Small intestine (tissue), 7 donors: ENCODE measurements at regions not wholly inside any gene's neighbourhood (a gene's known extent, or its start where the extent isn't known, plus 50 kb on each side); places are given as distances from the start of the nearest gene placed in this dataset.

Experiments used
- DNase-seq, 2 donors: peaks; one replicate each; pipeline versions ENCODE4 v3.0.0 to v3.0.0-alpha.2; 2013
- FAIRE-seq: peaks from 2 replicates; lab custom pipeline; 2012; peaks lifted over from hg19 to GRCh38; lab: Jason Lieb, UNC
- H3K27ac ChIP-seq, 3 donors: one replicate each; pipeline ENCODE4 v1.5.1; 2013; ENCODE audit warnings: low read length in 2 of 3, mild to moderate bottlenecking in 2 of 3, control low read depth in 1 of 3, inconsistent platforms in 1 of 3, low read depth in 1 of 3, moderate library complexity in 1 of 3
- H3K27me3 ChIP-seq, 3 donors: one replicate each; pipeline ENCODE4 v1.6.1; 2013; ENCODE audit warnings: low read length in 3 of 3, inconsistent platforms in 1 of 3; ENCODE audit not compliant: control insufficient read depth in 3 of 3, insufficient read depth in 3 of 3
- H3K36me3 ChIP-seq, 3 donors: one replicate each; pipeline ENCODE4 v1.6.1; 2013; ENCODE audit warnings: low read length in 3 of 3, inconsistent platforms in 1 of 3, low read depth in 1 of 3, mild to moderate bottlenecking in 1 of 3, moderate library complexity in 1 of 3; ENCODE audit not compliant: control insufficient read depth in 3 of 3, insufficient read depth in 2 of 3
- H3K4me1 ChIP-seq, 3 donors: one replicate each; pipeline ENCODE4 v1.6.1; 2013; ENCODE audit warnings: low read length in 2 of 3, inconsistent platforms in 1 of 3, low read depth in 1 of 3, mild to moderate bottlenecking in 1 of 3, moderate library complexity in 1 of 3; ENCODE audit not compliant: control insufficient read depth in 3 of 3, insufficient read depth in 2 of 3
- H3K4me3 ChIP-seq, 3 donors: one replicate each; pipeline ENCODE4 v1.5.1; 2013; ENCODE audit warnings: low read length in 3 of 3, control low read depth in 1 of 3, inconsistent platforms in 1 of 3, low read depth in 1 of 3, mild to moderate bottlenecking in 1 of 3, moderate library complexity in 1 of 3
- H3K9me3 ChIP-seq, 2 donors: one replicate each; pipeline ENCODE4 v1.6.1; 2013; ENCODE audit warnings: low read depth in 1 of 2, low read length in 1 of 2; ENCODE audit not compliant: control insufficient read depth in 2 of 2, insufficient read depth in 1 of 2
- WGBS, 3 donors: extraction: QIAGEN DNeasy Blood & Tissue Kit; methylation state at CpG; one replicate each; pipeline ENCODE4 v1.1.7; 2013; 5-methylcytosine and 5-hydroxymethylcytosine counted together
- donor health status: healthy with polysubstance abuse.
- donor health status: control.
- donor health status: control.
- donor health status: Bipolar disorder and iron deficiency.
- donor health status: healthy.

DNA sequence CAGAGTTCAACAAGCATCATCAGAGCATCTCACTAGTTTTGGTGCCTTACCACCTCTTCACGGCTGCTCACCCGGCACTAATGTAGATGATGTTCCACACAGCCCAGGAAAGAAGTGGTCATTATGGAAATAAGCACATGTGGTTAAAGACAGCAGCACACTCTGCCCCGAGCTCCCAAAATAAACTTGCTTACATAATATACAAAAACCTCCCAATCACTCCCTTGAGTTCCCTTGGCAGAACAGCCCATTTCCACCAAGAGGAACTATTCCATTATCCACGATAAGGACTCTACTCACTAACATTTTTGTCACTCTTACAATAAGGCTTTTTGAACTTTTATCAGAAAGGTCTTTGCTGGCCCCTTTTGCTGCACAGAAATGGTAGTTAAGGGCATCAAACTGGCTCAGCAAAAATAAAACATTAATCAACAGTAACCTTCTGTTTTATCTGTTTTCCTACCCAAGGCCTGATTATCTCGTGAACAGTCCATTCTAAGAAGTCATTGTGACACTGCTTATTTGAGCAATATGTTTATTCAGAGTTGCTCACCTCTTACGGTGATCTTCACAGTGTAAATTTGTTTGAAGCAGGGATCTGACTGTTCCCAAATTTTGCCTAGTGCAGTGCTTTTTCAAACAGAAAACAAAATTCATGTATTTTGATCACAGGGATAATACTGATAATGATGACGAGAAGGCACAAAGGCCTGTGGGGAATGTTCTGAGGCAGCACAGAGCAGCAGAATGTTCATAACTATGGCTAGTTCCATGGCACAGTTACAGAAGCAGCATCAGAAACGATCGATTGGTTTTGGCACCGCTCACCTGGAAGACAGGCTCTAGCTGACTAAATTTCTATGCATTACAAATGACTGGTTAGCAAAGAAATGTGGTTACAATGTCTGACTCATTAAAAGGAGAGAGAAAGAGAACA is 399.8 kb upstream of the PIK3R1 start:
- 72 to 80% (median 73%) methylated on average over 10 of the region's 10 CpGs for WGBS, 3 donors
- FAIRE-seq (no peak), DNase-seq (peak in 1 of 2 donors; percentile 46)
- Histone ChIP-seq H3K4me3 (no peak overlapping the region), H3K36me3 (no peaks in the 10 kb centered on the region), H3K4me1 (peaks cover 0 to 9% (median 4%) of the 10 kb centered on the region in 3 donors), H3K27me3 (no peaks in the 10 kb centered on the region), H3K9me3 (no peaks in the 10 kb centered on the region), H3K27ac (peak overlapping the region in 1 of 3 donors; percentile 19)

DNA sequence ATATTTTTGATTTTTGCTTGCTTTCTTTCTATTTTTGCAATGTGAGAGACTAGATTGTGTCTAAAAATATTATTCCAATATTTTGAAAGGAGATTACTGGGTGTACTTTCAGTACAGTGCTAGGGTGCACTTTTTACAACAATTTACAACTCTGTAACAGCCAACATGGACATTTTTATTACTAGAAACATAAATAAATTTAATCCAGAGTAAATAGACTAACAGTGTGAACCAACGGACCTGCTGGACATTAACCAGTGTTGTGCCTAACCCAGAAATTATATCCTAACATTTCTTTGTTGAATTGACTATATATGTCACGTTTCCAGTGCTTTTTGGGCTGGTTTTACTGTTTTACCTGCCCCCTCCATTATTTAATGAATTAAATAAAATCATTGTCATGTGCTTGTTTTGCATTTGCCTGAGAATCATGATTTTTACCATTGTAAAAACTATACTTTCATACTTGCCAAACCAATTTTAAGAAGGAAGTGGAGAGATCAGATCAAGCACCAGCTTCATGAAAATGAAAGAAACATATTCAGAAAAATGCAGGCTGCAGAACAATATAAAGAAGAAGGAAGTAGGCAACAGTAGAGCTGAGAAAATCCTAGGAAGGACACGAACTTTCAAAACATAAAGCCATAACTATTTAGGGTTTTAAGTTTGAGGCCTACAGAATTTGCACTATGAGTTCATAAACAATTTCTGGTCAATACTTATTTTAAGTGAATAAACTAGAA is 400.8 kb upstream of the PIK3R1 start:
- no peak overlapping the region for H3K27ac ChIP-seq
- H3K4me1 ChIP-seq: peaks cover 0 to 9% (median 4%) of the 10 kb centered on the region in 3 donors
- 21 to 36% (median 35%) methylated on average over 3 of the region's 3 CpGs for WGBS, 3 donors
- no peaks in the 10 kb centered on the region for H3K27me3 ChIP-seq
- DNase-seq (no peak), FAIRE-seq (no peak)
- H3K4me3 ChIP-seq: no peak overlapping the region
- H3K36me3 ChIP-seq: no peaks in the 10 kb centered on the region
- no peaks in the 10 kb centered on the region for H3K9me3 ChIP-seq

DNA sequence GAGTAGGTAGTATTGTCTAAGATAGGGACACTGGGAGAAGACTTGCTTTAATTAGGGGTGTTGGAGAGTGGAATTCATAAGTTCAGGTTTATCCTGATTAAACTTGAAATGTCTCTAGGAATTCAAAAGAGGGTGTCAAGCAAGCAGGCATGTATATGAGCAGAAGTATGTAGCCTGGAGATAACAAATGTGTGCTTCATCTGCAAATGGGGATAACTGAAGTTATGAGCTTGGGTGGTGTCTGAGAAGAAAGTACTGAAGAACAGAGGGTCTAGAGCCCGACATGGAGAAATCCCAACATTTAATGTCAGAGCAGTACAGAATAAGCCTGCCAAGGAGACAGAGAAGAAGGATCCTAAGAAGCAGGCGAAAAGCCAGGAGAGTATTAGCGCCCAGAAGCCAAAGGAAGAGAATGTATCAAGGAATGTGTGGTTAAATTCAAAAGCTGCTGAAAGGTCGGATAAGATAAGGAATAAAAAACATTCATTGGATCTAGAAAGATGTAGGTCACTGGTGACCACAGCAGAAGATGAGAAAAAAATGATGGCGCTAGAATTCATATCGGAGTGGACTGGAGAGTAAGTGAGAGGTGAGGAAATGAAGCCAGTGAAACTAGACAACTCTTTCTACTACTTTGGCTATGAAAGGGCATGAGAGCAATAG is 401.5 kb upstream of the PIK3R1 start:
- H3K4me3 ChIP-seq: no peak overlapping the region

DNA sequence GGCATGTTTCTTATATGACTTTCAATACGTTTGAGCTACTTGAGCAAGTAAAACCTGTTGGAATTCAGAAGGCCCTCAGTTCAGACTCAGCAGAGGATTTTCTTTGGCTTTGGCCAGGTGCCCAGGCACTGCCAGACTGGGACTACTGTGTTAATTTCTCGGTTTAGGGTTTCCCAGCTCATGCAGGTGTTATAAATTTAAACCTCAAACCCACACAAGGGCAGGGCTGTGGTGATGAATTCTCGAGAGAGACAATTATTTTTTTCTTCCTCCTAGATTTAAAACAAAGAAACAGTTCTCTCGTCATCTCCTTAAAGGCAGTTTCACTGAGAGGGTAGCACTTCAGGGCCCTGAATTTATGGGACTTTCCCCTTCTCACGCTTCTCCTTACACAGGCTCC is 406.0 kb upstream of the PIK3R1 start:
- no peaks in the 10 kb centered on the region for H3K27me3 ChIP-seq
- FAIRE-seq (no peak), DNase-seq (no peak)
- H3K9me3 ChIP-seq: no peaks in the 10 kb centered on the region
- H3K27ac ChIP-seq: no peak overlapping the region
- H3K36me3 ChIP-seq: no peaks in the 10 kb centered on the region
- peaks cover 0 to 3% (median 0%) of the 10 kb centered on the region in 3 donors for H3K4me1 ChIP-seq
- 72 to 84% (median 74%) methylated on average over 5 of the region's 5 CpGs for WGBS, 3 donors
- no peak overlapping the region for H3K4me3 ChIP-seq

More for the DNA sequence above, 401.5 kb upstream of the PIK3R1 start:
- no peak overlapping the region for H3K27ac ChIP-seq
- no peaks in the 10 kb centered on the region for H3K9me3 ChIP-seq
- H3K27me3 ChIP-seq: no peaks in the 10 kb centered on the region
- WGBS, 3 donors: 85 to 92% (median 90%) methylated on average over 6 of the region's 6 CpGs
- DNase-seq (no peak), FAIRE-seq (no peak)
- H3K36me3 ChIP-seq: no peaks in the 10 kb centered on the region
- peaks cover 0 to 9% (median 4%) of the 10 kb centered on the region in 3 donors for H3K4me1 ChIP-seq

DNA sequence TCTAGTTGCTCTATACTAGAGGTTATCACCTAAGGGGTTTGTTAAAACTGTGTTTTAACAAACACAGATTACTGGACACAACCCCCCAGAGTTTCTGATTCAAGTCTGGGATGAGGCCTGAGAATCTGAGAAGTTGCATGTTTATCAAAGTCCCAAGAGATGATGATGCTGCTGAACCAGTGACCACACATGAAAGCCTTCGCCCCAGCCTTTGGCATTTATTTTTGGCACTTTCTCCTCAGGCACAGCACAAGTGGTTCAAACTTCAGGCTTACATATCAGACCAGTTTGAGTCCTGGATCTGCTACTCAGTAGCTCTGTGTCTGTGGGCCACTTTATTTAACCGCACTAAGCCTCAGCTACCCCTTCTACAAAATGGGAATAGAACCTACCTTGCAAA is 407.2 kb upstream of the PIK3R1 start:
- Histone ChIP-seq H3K4me1 (peaks cover 0 to 3% (median 0%) of the 10 kb centered on the region in 3 donors), H3K9me3 (no peaks in the 10 kb centered on the region), H3K36me3 (no peaks in the 10 kb centered on the region), H3K27me3 (no peaks in the 10 kb centered on the region), H3K27ac (no peak overlapping the region), H3K4me3 (no peak overlapping the region)
- FAIRE-seq (no peak), DNase-seq (no peak)
- 89 to 98% (median 93%) methylated on average over 2 of the region's 2 CpGs for WGBS, 3 donors

DNA sequence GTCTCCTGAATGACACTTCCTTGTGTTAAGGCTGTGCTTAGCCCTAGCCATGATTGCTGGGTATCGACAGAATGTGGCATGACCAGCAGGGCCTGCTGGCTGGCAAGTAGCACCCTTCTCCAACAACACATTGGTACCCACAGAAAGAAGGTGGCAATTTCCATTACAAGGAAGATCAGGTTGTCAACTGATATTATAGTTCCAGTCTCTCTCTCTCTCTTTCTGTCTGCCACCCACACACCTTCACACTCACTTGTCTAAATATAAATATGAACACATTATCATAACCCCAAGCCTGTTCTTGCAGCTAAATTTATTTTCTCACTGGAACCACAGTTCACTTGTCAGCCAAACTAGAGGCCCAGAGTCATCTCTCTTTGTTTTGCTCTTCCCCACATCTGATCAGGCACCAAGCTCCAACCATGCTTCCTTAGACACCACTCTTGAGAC is 408.1 kb upstream of the PIK3R1 start:
- no peak for FAIRE-seq
- peaks cover 0 to 3% (median 0%) of the 10 kb centered on the region in 3 donors for H3K4me1 ChIP-seq
- 96 to 97% (median 96%) methylated on average over 1 of the region's 1 CpG for WGBS, 3 donors

DNA sequence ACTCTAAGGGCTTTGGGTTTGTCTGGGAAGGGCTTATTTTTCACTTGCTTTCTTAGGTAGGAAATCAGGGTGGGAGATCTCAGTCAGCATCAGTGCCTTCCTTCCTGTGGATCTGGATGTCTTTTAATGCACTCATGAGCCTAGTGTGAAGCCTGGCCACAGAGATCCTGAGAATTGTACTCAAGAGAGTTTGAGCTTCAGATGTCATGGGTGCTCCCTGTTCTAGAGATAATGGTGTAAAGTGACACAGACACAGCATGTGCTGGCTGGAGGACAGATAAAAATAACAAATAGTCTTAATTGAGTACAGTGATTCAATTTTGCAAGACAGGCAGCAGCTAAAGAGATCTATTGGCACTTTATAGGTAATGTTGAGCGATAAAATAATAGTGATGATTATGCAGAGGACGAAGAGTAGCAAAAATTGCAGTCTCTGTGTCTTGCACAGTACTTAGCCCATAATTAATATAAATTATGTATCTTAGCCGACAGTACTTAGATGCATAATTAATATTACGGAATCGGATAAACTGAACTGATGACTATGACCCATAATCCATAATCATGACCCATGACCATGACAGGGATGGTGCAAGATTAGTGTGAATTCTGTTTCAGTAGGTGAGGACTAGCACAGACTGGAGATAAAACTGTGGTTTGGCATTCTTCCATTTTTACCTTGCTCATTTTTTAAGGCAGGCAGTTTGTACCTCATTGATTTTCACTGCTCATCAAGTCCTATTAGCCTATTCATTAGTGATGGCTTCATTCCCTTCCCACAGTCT is 408.7 kb upstream of the PIK3R1 start:
- WGBS, 3 donors: 95% methylated on average over 5 of the region's 5 CpGs

More for the DNA sequence above, 408.1 kb upstream of the PIK3R1 start:
- Histone ChIP-seq H3K27ac (no peak overlapping the region), H3K27me3 (no peaks in the 10 kb centered on the region), H3K4me3 (no peak overlapping the region), H3K36me3 (no peaks in the 10 kb centered on the region), H3K9me3 (no peaks in the 10 kb centered on the region)
- DNase-seq: no peak

More for the DNA sequence above, 408.7 kb upstream of the PIK3R1 start:
- H3K4me1 ChIP-seq: peaks cover 0 to 3% (median 0%) of the 10 kb centered on the region in 3 donors
- H3K27ac ChIP-seq: no peak overlapping the region
- no peaks in the 10 kb centered on the region for H3K9me3 ChIP-seq
- no peak overlapping the region for H3K4me3 ChIP-seq
- FAIRE-seq: no peak
- DNase-seq: no peak
- no peaks in the 10 kb centered on the region for H3K27me3 ChIP-seq
- no peaks in the 10 kb centered on the region for H3K36me3 ChIP-seq
